Omental fat pad (tissue), 3 donors: ENCODE measurements at regions not wholly inside any gene's neighbourhood (a gene's known extent, or its start where the extent isn't known, plus 50 kb on each side); places are given as distances from the start of the nearest gene placed in this dataset.

ENCODE experiments used
- ATAC-seq: fragments of 150-250 bp; one replicate; pipeline ENCODE4 v1.9.1; 2016; ENCODE audit warnings: mild to moderate bottlenecking, moderate library complexity; ENCODE audit not compliant: low FRiP score
- DNase-seq: peaks from one replicate; pipeline ENCODE4 v3.0.0-alpha.2; 2019; ENCODE audit warnings: low spot score
- TF ChIP-seq, protein P1 (sequence below), 3 donors: fragments of 450-650 bp; IDR thresholded peaks; one replicate each; pipeline ENCODE4 v1.5.1; 2016 to 2017; ENCODE audit warnings: antibody characterized with exemption in 3 of 3, mild to moderate bottlenecking in 3 of 3, moderate library complexity in 2 of 3

DNA sequence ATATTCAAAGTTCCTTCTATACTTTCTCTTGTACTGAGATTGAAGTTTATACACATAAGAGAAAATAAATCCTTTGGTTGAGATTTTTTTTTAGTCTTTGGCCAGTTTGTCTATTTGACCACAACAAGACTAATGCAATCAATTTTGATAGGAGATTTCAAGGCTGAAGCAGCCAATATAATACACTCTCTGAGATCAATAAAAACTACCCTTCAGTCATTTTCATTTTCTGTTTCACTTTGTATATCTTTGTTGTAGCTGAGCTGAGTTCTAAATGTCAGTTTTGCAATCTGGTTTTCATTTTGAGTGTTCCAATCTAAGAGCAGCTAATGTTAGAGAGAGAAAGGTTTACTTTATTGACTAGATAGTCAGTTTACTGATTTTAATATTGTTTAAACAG, 623.8 kb upstream of the ROBO1 start:
- no peak for DNase-seq
- no peak for ATAC-seq
- TF ChIP-seq, protein P1, sequence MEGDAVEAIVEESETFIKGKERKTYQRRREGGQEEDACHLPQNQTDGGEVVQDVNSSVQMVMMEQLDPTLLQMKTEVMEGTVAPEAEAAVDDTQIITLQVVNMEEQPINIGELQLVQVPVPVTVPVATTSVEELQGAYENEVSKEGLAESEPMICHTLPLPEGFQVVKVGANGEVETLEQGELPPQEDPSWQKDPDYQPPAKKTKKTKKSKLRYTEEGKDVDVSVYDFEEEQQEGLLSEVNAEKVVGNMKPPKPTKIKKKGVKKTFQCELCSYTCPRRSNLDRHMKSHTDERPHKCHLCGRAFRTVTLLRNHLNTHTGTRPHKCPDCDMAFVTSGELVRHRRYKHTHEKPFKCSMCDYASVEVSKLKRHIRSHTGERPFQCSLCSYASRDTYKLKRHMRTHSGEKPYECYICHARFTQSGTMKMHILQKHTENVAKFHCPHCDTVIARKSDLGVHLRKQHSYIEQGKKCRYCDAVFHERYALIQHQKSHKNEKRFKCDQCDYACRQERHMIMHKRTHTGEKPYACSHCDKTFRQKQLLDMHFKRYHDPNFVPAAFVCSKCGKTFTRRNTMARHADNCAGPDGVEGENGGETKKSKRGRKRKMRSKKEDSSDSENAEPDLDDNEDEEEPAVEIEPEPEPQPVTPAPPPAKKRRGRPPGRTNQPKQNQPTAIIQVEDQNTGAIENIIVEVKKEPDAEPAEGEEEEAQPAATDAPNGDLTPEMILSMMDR (IDR thresholded peaks at IDR 0.05) = no peak

DNA sequence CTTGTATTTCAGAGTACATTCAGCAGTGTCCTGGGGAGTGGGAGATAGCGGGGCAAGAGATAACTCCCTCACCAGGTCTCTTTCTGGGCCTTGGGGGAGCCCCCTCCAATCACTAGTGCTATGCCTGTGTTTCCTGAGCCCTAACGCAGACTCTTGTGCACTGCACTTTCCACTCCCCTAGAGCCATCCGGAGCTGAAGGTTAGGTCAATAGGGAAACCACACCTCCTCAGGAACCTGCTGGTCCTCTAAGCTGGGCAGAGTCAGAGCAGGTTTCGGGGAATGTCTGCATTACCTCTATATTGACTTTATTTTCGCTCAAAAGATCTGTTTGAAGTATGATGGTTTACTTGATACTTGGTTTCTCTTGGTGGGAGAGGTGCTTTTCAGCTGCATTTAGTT, 617.0 kb upstream of the ROBO1 start:
- no peak for DNase-seq
- ATAC-seq = no peak
- TF ChIP-seq, protein P1 (IDR thresholded peaks at IDR 0.05) = no peak

DNA sequence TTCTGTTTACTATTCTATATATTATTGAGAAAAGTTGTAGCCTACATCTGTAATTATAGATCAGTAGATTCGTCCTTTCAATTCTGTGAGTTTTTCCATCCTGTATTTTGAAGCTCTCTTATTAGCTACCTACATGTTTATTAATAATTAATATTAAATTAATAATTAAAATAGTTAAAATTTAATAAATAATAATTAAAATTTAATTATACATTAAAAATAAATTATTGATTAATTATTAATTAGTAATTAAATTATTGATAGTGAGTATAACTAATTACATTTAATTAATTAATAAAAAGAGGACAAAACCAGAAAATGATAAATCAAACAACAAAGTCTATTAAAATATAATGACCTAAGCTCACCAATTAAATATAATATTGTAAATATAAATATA, 606.6 kb upstream of the ROBO1 start:
- no peak for ATAC-seq
- TF ChIP-seq, protein P1 (IDR thresholded peaks at IDR 0.05) = no peak
- DNase-seq = no peak

DNA sequence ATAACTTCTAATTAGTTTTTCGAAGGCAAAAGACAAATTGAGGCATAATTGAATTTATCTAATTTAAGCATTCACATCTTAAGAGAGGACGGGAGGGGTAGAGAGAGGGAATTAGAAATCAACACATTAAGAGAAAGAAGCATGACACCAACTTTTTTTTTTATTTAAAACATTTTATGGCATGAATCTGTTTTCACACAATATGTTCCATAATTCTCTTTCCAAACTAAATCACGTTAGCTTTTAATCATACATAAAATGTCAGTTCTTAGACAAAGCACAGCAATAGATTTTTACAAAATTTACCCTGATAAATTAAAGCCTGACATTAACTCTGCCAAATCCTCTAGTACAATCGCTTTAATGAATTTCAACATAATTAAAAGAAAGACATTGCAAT, 600.8 kb upstream of the ROBO1 start:
- ATAC-seq (no peak), DNase-seq (no peak)
- TF ChIP-seq, protein P1 (IDR thresholded peaks at IDR 0.05) = no peak

DNA sequence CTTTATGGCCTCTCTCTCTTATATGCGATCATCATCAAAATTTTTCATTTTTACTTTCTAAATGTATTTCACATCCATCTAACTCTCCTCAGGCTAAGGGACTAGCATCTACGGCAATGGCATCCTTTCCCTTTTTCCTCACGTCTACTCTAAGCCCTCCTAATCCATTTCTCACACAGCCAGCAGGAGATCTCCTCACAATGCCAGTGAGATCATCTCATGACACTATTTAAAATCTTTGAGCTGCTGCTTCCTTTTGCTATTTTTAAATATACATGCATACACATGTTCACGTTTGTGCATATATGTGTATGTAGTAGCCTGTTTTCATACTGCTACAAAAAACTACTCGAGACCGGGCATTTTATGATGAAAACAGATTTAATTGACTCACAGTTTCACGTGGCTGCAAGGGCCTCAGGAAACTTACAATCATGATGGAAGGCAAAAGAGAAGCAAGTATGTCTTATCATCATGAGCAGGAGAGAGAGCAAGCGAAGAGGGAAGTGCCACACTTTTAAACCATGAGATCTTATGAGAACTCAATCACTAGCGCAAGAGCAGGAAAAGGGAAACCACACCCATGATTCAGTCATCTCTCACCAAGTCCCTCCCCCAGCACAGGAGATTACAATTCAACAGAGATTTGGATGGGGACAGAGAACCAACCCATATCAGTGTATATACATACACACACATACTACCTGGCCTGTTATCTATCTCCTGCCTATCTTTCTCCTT, 599.2 kb upstream of the ROBO1 start:
- TF ChIP-seq, protein P1 (IDR thresholded peaks at IDR 0.05) = no peak
- ATAC-seq = no peak
- no peak for DNase-seq

DNA sequence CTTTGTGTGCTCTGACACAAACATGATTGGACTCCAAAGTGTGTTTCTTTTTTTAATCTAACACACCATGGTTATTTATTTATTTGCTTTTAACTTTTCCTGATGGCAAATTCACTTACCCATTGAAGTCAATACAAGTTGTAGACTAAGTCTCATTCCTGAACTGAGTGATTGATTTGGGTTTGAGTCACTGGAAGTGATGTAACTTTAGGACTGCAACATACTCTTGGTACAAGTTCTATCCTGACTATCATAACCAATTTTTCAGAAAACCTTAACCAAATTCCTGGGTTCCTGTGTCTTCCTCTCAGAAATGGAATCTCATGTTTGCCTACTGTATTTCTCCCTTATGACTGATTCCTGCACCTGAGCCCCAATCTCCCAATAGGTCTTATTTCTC, 590.0 kb upstream of the ROBO1 start:
- TF ChIP-seq, protein P1 (IDR thresholded peaks at IDR 0.05) = no peak
- ATAC-seq (no peak), DNase-seq (no peak)

DNA sequence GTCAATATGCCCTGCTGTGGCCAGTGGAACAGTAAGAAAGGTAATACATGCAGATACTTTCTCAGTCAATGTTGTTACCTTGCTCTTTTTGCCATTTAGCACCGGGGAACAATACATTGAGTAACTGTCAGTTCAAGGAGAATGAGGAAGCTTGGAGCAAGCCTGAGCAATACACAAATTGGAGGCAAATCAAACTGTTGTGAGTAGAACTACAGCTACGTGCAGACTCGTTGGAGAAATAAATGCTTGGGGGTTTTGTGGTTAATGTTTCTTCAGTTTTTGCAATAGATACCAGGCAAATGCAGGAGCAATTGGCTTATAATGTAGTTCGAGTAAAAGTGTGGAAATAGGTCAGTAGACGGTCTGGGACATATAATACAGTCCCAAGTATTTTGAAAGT, 587.3 kb upstream of the ROBO1 start:
- TF ChIP-seq, protein P1 (IDR thresholded peaks at IDR 0.05) = no peak
- ATAC-seq = no peak

More for the DNA sequence above, 587.3 kb upstream of the ROBO1 start:
- DNase-seq = no peak
